ENCODE measurements at regions not wholly inside any gene's neighbourhood (a gene's known extent, or its start where the extent isn't known, plus 50 kb on each side); places are given as distances from the start of the nearest gene placed in this dataset.

- TF ChIP-seq SNAI2 (CRISPR knock-in tag; IDR thresholded peaks at IDR 0.05) (no peak), RARB (CRISPR knock-in tag; IDR thresholded peaks at IDR 0.05) (no peak), PATZ1 (CRISPR knock-in tag; IDR thresholded peaks at IDR 0.05; ENCODE audit: borderline replicate concordance) (no peak), ZFP30 (CRISPR knock-in tag; IDR thresholded peaks at IDR 0.05) (no peak), ZNF565 (CRISPR knock-in tag; conservative IDR thresholded peaks at IDR 0.05; ENCODE audit: low read depth) (no peak), POU6F1 (CRISPR knock-in tag; IDR thresholded peaks at IDR 0.05; ENCODE audit: borderline replicate concordance, low read depth) (no peak), PPARA (CRISPR knock-in tag; IDR thresholded peaks at IDR 0.05; ENCODE audit: borderline replicate concordance) (no peak), TSHZ2 (CRISPR knock-in tag; IDR thresholded peaks at IDR 0.05) (no peak), ZFP3 (CRISPR knock-in tag; IDR thresholded peaks at IDR 0.05) (no peak), OSR1 (CRISPR knock-in tag; IDR thresholded peaks at IDR 0.05) (no peak), CSDC2 (CRISPR knock-in tag; IDR thresholded peaks at IDR 0.05) (no peak), ZNF8 (CRISPR knock-in tag; IDR thresholded peaks at IDR 0.05) (no peak)
- ATAC-seq, result no peak
Measured at GRCh38 chr1:73701826-73702225, 496.1 kb downstream of the LRRIQ3 start.

GRCh38 chr1:73676186-73676585, 521.8 kb downstream of the LRRIQ3 start:
- ATAC-seq, result no peak
- TF ChIP-seq ZFP30 (CRISPR knock-in tag; IDR thresholded peaks at IDR 0.05), result no peak
- TF ChIP-seq ZNF70 (CRISPR knock-in tag; IDR thresholded peaks at IDR 0.05), result no peak
- TF ChIP-seq PATZ1 (CRISPR knock-in tag; IDR thresholded peaks at IDR 0.05; ENCODE audit: borderline replicate concordance), result no peak
- TF ChIP-seq POU6F1 (CRISPR knock-in tag; IDR thresholded peaks at IDR 0.05; ENCODE audit: borderline replicate concordance, low read depth), result no peak
- no peak for TF ChIP-seq TOX (CRISPR knock-in tag; IDR thresholded peaks at IDR 0.05; ENCODE audit: borderline replicate concordance)
- TF ChIP-seq CREB5 (CRISPR knock-in tag; IDR thresholded peaks at IDR 0.05; ENCODE audit: low read depth), result no peak
- no peak for TF ChIP-seq ISL1 (CRISPR knock-in tag; IDR thresholded peaks at IDR 0.05)
- TF ChIP-seq BACH2 (CRISPR knock-in tag; IDR thresholded peaks at IDR 0.05; ENCODE audit: borderline replicate concordance), result no peak
- TF ChIP-seq OSR1 (CRISPR knock-in tag; IDR thresholded peaks at IDR 0.05), result no peak
- no peak for TF ChIP-seq TSHZ2 (CRISPR knock-in tag; IDR thresholded peaks at IDR 0.05)
